MM.1S (cell line): ENCODE measurements at regions not wholly inside any gene's neighbourhood (a gene's known extent, or its start where the extent isn't known, plus 50 kb on each side); places are given as distances from the start of the nearest gene placed in this dataset.

Experiments
- DNase-seq: peaks from one replicate; pipeline ENCODE4 v3.0.0-alpha.2; 2015
- H2AFZ ChIP-seq: fragments of 300-600 bp; sonication (generic); 2 replicates; pipeline ENCODE4 v1.6.0; 2016; ENCODE audit warnings: antibody characterized with exemption, low read length
- H3F3A ChIP-seq: fragments of 300-600 bp; sonication (generic); 2 replicates; pipeline ENCODE4 v1.6.1; 2016; ENCODE audit warnings: mild to moderate bottlenecking, antibody characterized with exemption, low read length, moderate library complexity, mixed read lengths; ENCODE audit not compliant: insufficient read depth
- H3K27ac ChIP-seq: fragments of 300-600 bp; sonication (generic); 2 replicates; pipeline ENCODE4 v1.5.1; 2016; ENCODE audit warnings: mild to moderate bottlenecking, low read length
- H3K27me3 ChIP-seq: fragments of 300-600 bp; sonication (generic); replicated peaks from 2 replicates; pipeline ENCODE4 v1.6.0; 2016; ENCODE audit warnings: low read length; ENCODE audit not compliant: insufficient read depth
- H3K36me3 ChIP-seq: fragments of 300-600 bp; sonication (generic); replicated peaks from 2 replicates; pipeline ENCODE4 v1.6.1; 2016; ENCODE audit warnings: mild to moderate bottlenecking, low read length, mixed read lengths; ENCODE audit not compliant: insufficient read depth
- H3K4me1 ChIP-seq: fragments of 300-600 bp; sonication (generic); 2 replicates; pipeline ENCODE4 v1.6.1; 2016; ENCODE audit warnings: low read length, mixed read lengths
- H3K4me2 ChIP-seq: fragments of 300-600 bp; sonication (generic); 2 replicates; pipeline ENCODE4 v1.6.0; 2016; ENCODE audit warnings: low read depth, low read length
- H3K4me3 ChIP-seq: fragments of 300-600 bp; sonication (generic); 2 replicates; pipeline ENCODE4 v1.5.1; 2016; ENCODE audit warnings: low read length, mixed read lengths
- H3K79me2 ChIP-seq: fragments of 300-600 bp; sonication (generic); 2 replicates; pipeline ENCODE4 v1.6.1; 2016; ENCODE audit warnings: mixed run types, low read length, mixed read lengths
- H3K9ac ChIP-seq: fragments of 300-600 bp; sonication (generic); 2 replicates; pipeline ENCODE4 v1.6.1; 2016; ENCODE audit warnings: low read length, mixed read lengths
- H3K9me2 ChIP-seq: fragments of 300-600 bp; sonication (generic); replicated peaks from 2 replicates; pipeline ENCODE4 v1.6.1; 2016; ENCODE audit warnings: mild to moderate bottlenecking, low read length, mixed read lengths; ENCODE audit not compliant: insufficient read depth
- H3K9me3 ChIP-seq: fragments of 300-600 bp; sonication (generic); replicated peaks from 2 replicates; pipeline ENCODE4 v1.6.1; 2016; ENCODE audit warnings: mild to moderate bottlenecking, low read length, mixed read lengths; ENCODE audit not compliant: insufficient read depth
- H4K20me1 ChIP-seq: fragments of 300-600 bp; sonication (generic); 2 replicates; pipeline ENCODE4 v1.6.1; 2016; ENCODE audit warnings: mild to moderate bottlenecking, low read length, moderate library complexity, mixed read lengths; ENCODE audit not compliant: insufficient read depth
- EZH2 ChIP-seq: fragments of 300-600 bp; sonication (generic); optimal IDR thresholded peaks from 2 replicates; pipeline ENCODE3; 2017; ENCODE audit warnings: low read depth, mild to moderate bottlenecking, antibody characterized with exemption, low read length, mixed read lengths
- EZH2phosphoT487 ChIP-seq: fragments of 300-600 bp; sonication (generic); IDR thresholded peaks from 2 replicates; pipeline ENCODE4 v1.6.1; 2018; ENCODE audit warnings: antibody characterized with exemption, low read length
- TF ChIP-seq, protein P1 (sequence below): fragments of 300-600 bp; sonication (generic); IDR thresholded peaks from 2 replicates; pipeline ENCODE4 v1.5.1; 2016; ENCODE audit warnings: antibody characterized with exemption, low read length, mixed read lengths

DNA sequence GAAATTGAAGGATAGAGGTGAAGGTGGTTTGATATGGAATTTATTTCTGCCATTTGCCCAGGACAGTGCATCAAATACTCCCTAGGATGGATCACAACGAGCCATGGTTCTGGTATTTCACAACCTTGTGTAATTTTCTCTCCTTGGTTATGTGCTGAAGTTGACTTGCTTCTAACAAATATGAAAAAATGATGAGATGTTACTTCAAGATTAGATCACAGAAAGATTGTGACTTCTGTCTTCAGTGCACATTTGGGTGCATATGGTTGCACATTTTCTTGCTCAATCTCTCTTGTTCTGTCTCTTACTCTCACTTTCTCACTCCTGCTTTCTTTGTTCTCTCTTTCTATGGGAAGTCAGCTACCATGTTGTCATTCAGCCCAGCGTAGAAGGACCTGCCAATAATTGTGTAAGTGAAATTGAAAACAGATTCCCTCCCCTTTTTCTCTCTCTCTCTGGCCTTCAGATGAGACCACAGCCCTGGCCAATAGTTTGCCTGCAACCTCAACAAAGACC, 104.6 kb upstream of the RMDN2 start:
- Histone ChIP-seq H3K27ac (no peak overlapping the region), H3K9me3 (no peaks in the 10 kb centered on the region), H3F3A (no peaks in the 10 kb centered on the region), H3K9ac (no peak overlapping the region), H3K4me3 (no peak overlapping the region), H3K27me3 (no peaks in the 10 kb centered on the region), H3K4me2 (no peak overlapping the region), H3K36me3 (no peaks in the 10 kb centered on the region), H3K9me2 (no peaks in the 10 kb centered on the region), H3K4me1 (0 out of 2 replicates have a peak, but pooled peaks cover 3% of the 10 kb centered on the region), H3K79me2 (no peaks in the 10 kb centered on the region), H4K20me1 (no peaks in the 10 kb centered on the region), H2AFZ (no peak overlapping the region)
- no peak for DNase-seq
- TF ChIP-seq EZH2phosphoT487 (no peak), EZH2 (no peak)
- TF ChIP-seq, protein P1, sequence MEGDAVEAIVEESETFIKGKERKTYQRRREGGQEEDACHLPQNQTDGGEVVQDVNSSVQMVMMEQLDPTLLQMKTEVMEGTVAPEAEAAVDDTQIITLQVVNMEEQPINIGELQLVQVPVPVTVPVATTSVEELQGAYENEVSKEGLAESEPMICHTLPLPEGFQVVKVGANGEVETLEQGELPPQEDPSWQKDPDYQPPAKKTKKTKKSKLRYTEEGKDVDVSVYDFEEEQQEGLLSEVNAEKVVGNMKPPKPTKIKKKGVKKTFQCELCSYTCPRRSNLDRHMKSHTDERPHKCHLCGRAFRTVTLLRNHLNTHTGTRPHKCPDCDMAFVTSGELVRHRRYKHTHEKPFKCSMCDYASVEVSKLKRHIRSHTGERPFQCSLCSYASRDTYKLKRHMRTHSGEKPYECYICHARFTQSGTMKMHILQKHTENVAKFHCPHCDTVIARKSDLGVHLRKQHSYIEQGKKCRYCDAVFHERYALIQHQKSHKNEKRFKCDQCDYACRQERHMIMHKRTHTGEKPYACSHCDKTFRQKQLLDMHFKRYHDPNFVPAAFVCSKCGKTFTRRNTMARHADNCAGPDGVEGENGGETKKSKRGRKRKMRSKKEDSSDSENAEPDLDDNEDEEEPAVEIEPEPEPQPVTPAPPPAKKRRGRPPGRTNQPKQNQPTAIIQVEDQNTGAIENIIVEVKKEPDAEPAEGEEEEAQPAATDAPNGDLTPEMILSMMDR: no peak

DNA sequence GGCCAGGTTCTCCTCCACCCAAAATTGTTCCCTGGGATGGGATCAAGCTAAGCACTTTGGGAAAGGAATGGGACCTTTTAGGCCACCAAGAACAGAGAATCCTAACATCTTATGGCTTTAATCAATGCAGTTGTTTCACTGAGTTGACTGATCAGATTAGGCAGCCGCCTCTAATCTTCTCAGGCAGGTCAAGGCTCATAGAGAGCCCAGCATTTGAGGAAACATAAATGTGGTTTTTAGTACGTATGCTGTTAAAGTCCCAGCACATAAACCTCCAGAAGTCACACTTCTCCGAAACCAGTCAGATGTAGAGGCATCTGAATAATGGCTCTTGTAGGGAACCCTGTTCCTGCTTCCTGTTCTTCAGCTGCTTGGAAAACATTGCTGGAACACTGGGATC, 99.5 kb upstream of the RMDN2 start:
- no peak overlapping the region for H3K4me2 ChIP-seq
- no peaks in the 10 kb centered on the region for H3K9me2 ChIP-seq
- no peaks in the 10 kb centered on the region for H3K36me3 ChIP-seq
- no peaks in the 10 kb centered on the region for H3K9me3 ChIP-seq
- H3F3A ChIP-seq: no peaks in the 10 kb centered on the region
- 0 out of 2 replicates have a peak, but pooled peaks cover 3% of the 10 kb centered on the region for H3K4me1 ChIP-seq
- H3K79me2 ChIP-seq: no peaks in the 10 kb centered on the region
- no peaks in the 10 kb centered on the region for H3K27me3 ChIP-seq
- no peak overlapping the region for H2AFZ ChIP-seq
- no peak overlapping the region for H3K27ac ChIP-seq
- H3K4me3 ChIP-seq: no peak overlapping the region
- no peak overlapping the region for H3K9ac ChIP-seq
- no peaks in the 10 kb centered on the region for H4K20me1 ChIP-seq
- TF ChIP-seq, protein P1: no peak
- no peak for TF ChIP-seq EZH2phosphoT487
- no peak for TF ChIP-seq EZH2
- DNase-seq: no peak

- no peaks in the 10 kb centered on the region for H3F3A ChIP-seq
- H3K4me3 ChIP-seq: no peak overlapping the region
- H2AFZ ChIP-seq: no peak overlapping the region
- no peak overlapping the region for H3K9ac ChIP-seq
- H3K36me3 ChIP-seq: no peaks in the 10 kb centered on the region
- no peak overlapping the region for H3K27ac ChIP-seq
- DNase-seq: no peak
- no peaks in the 10 kb centered on the region for H3K9me2 ChIP-seq
- no peak overlapping the region for H3K4me2 ChIP-seq
- H3K27me3 ChIP-seq: no peaks in the 10 kb centered on the region
- H3K9me3 ChIP-seq: no peaks in the 10 kb centered on the region
- H4K20me1 ChIP-seq: no peaks in the 10 kb centered on the region
- no peaks in the 10 kb centered on the region for H3K79me2 ChIP-seq
- no peak for TF ChIP-seq EZH2
- H3K4me1 ChIP-seq: 0 out of 2 replicates have a peak, but pooled peaks cover 3% of the 10 kb centered on the region
Observed at GRCh38 chr2:37826611-37827010, 98.5 kb upstream of the RMDN2 start.

DNA sequence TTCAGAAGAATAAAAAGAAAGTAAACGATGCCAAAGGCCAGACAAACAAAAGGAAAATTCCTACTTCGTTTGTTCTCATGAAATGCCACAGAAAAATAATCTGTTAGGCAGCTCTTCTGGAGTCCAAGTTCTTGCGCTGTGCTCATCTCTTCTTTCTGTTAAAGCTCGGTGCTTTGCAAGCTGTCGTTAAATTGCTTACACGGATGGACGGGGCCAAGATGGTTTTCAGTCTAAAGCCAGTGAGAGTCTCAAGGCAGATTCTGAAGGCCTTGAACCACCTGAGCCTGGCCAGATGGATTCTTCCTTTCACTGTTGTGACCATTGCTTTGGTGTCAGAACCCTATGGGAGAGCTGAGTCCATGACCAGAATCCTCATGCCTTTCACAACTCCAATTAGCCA, 97.6 kb upstream of the RMDN2 start:
- TF ChIP-seq EZH2 (no peak), EZH2phosphoT487 (no peak)
- TF ChIP-seq, protein P1: no peak
- H3K9me3 ChIP-seq: no peaks in the 10 kb centered on the region
- H3K4me3 ChIP-seq: no peak overlapping the region
- H3K79me2 ChIP-seq: no peaks in the 10 kb centered on the region
- no peaks in the 10 kb centered on the region for H4K20me1 ChIP-seq
- H3K27me3 ChIP-seq: no peaks in the 10 kb centered on the region
- no peak overlapping the region for H2AFZ ChIP-seq
- H3K9ac ChIP-seq: no peak overlapping the region
- no peak for DNase-seq
- H3K9me2 ChIP-seq: no peaks in the 10 kb centered on the region
- no peak overlapping the region for H3K27ac ChIP-seq
- H3K4me2 ChIP-seq: no peak overlapping the region
- H3K36me3 ChIP-seq: no peaks in the 10 kb centered on the region
- 0 out of 2 replicates have a peak, but pooled peaks cover 3% of the 10 kb centered on the region for H3K4me1 ChIP-seq
- no peaks in the 10 kb centered on the region for H3F3A ChIP-seq
